ENCODE measurements at regions not wholly inside any gene's neighbourhood (a gene's known extent, or its start where the extent isn't known, plus 50 kb on each side); places are given as distances from the start of the nearest gene placed in this dataset.

DNA sequence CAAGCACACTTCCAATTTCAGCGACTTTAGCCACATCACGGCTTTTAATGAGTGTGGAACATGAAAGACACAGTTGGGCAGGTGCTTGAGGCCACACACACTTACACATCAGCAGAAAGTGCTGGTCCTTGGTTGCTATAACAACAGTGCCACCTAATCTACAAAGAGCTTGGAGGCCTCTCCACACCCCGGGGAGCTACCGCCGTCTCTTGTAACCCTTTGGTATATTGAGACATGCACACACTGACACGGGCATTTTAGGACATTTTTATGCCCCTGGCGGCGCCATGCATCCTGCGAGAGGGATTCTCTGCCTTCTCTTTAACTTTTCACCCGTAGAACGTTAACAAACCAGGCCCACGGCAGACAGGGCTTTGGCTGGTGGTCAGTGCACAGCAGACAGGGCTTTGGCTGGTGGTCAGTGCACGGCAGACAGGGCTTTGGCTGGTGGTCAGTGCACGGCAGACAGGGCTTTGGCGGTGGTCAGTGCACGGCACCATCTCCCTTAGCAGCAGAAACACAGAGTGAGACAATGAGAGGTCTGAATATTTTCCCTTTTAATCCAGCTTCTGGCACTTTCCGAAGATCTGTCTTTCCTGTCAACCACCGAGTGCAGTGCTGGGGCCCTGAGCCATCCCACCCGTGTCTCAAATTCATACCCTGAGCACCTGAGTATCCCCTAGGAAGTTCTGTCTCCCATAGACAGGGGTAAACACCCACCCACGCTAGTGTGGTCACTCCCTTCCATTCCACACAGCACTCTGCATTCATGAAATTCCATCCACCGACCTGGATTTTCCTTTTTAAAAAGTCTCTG is 116.6 kb upstream of the RPS6KA2 start:
- Histone ChIP-seq H3K27ac (no peak overlapping the region), H3K4me3 (no peak overlapping the region), H3K36me3 (no peaks in the 10 kb centered on the region), H3K9me3 (no peaks in the 10 kb centered on the region), H3K27me3 (no peaks in the 10 kb centered on the region), H3K4me1 (no peaks in the 10 kb centered on the region)
- no peak for DNase-seq (ENCODE audit: low spot score)
- TF ChIP-seq, protein P1, sequence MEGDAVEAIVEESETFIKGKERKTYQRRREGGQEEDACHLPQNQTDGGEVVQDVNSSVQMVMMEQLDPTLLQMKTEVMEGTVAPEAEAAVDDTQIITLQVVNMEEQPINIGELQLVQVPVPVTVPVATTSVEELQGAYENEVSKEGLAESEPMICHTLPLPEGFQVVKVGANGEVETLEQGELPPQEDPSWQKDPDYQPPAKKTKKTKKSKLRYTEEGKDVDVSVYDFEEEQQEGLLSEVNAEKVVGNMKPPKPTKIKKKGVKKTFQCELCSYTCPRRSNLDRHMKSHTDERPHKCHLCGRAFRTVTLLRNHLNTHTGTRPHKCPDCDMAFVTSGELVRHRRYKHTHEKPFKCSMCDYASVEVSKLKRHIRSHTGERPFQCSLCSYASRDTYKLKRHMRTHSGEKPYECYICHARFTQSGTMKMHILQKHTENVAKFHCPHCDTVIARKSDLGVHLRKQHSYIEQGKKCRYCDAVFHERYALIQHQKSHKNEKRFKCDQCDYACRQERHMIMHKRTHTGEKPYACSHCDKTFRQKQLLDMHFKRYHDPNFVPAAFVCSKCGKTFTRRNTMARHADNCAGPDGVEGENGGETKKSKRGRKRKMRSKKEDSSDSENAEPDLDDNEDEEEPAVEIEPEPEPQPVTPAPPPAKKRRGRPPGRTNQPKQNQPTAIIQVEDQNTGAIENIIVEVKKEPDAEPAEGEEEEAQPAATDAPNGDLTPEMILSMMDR (IDR thresholded peaks at IDR 0.05): no peak

DNA sequence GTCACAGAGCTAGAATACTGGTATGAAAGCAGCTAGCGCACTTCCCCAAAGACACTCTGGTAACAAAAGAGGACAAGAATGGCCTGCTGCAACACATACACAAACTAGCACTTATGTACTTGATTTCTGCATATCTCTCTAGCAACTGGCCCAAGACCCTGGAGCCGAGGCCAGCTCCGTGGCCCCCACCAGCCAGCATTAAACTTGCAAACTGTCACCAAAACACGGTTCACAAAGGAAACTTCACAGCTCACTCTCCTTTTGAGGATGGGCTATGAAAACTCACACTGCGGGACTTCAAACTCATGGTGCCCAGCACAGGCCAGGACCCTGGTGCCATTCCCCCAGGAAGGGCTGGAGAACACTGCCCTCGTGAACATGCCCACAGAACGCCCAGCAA is 115.9 kb upstream of the RPS6KA2 start:
- no peaks in the 10 kb centered on the region for H3K4me1 ChIP-seq
- TF ChIP-seq, protein P1 (IDR thresholded peaks at IDR 0.05): no peak
- no peak overlapping the region for H3K4me3 ChIP-seq

DNA sequence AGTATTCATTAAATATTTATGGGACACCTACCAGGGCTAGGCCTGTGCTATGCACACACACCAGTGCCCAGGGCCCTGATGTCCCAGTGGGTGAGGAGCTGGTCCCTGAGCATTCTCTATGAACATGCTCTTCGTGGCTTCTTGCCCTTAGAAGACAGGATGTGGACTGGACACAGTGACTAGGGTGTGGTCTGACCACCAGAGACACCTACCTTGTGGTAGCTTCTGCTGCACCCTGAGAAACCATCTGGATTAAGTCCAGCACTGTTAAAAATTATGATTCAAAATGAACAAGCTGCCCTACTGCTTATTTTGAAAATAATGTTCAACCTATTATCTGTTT is 112.9 kb upstream of the RPS6KA2 start:
- H3K27me3 ChIP-seq: no peaks in the 10 kb centered on the region
- TF ChIP-seq, protein P1 (IDR thresholded peaks at IDR 0.05): no peak
- no peak for DNase-seq (ENCODE audit: low spot score)
- no peak overlapping the region for H3K27ac ChIP-seq
- H3K9me3 ChIP-seq: no peaks in the 10 kb centered on the region
- H3K36me3 ChIP-seq: no peaks in the 10 kb centered on the region
- no peak overlapping the region for H3K4me3 ChIP-seq
- no peaks in the 10 kb centered on the region for H3K4me1 ChIP-seq

More for the DNA sequence above, 115.9 kb upstream of the RPS6KA2 start:
- H3K36me3 ChIP-seq: no peaks in the 10 kb centered on the region
- no peaks in the 10 kb centered on the region for H3K27me3 ChIP-seq
- no peak for DNase-seq (ENCODE audit: low spot score)
- H3K9me3 ChIP-seq: no peaks in the 10 kb centered on the region
- H3K27ac ChIP-seq: no peak overlapping the region

DNA sequence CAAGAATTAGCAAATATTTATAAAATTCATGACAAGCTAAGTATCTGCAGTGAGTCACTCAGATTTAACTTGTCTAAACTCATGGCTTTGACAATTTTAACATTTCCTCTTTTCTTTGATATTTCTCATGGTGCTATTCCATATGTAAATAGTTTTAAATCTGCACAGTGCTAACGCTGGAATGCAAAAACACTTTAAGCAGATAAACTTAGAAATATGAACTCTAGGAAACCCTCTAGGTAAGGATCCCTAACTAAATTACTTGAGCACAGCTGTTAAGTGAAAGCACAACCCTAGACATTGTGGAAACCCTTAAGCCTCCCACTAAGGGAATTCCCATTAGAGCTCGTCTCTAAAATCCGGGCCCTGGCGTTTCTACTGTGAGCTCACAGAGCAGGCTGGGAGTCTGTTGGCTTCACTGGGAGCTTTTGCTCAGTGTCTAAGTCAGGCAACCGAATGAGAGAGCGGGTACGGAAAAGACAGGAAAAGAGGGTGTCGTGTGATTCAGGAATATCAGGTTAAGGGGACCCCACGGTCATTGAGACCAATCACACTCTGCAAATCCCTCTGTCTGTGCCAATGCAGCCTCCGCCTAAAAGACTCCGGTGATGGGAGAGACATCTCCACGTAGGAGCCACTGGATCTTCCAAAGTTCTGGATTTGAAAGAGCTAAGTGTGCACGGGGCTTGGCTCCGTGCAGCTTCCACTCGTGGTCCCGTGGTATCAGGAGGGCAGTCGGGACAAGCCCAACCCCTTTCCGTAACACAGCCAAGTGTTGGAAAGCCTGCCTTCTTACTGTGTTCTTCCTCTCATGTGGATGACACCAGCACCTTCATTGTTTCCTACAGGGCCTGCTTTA is 112.3 kb upstream of the RPS6KA2 start:
- no peak for DNase-seq (ENCODE audit: low spot score)
- Histone ChIP-seq H3K9me3 (no peaks in the 10 kb centered on the region), H3K36me3 (no peaks in the 10 kb centered on the region), H3K27ac (no peak overlapping the region), H3K4me3 (no peak overlapping the region), H3K4me1 (no peaks in the 10 kb centered on the region), H3K27me3 (no peaks in the 10 kb centered on the region)
- TF ChIP-seq, protein P1 (IDR thresholded peaks at IDR 0.05): no peak

DNA sequence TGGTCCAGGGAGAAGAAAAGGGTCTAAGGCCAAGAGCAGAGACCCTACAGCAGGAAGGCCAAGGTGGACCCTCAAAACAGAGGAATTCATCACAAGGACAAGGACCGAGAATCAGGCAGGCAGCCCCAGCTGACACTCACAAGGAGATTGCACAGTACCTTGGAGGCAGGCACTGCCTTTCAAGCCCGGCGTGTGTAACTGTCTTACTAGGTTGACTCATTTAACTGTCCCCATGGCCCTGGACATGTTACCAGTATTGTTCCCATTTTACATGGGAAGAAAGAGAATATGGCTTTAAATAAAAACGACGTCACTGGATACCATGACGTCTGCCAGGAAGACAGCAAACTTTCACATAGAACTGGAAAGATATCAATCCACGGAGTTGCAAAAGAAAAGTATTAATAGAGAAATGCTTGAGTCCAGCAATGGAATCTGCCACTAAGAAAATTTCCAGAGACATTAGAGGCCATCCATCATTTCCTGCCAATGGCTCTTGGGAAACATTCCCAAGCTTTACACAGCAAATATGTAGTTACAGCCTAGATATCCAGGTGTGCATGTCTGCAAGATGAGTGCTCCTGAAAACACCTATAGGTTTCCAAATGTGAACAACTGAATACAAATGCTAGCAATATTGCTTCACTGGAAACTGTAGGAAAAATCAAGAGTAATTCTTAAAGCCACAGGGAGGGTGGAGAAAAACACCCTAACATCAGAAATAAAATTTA is 111.5 kb upstream of the RPS6KA2 start:
- H3K27ac ChIP-seq: no peak overlapping the region
- no peaks in the 10 kb centered on the region for H3K4me1 ChIP-seq
- H3K4me3 ChIP-seq: no peak overlapping the region
- TF ChIP-seq, protein P1 (IDR thresholded peaks at IDR 0.05): no peak
- H3K27me3 ChIP-seq: no peaks in the 10 kb centered on the region
- H3K9me3 ChIP-seq: no peaks in the 10 kb centered on the region
- DNase-seq (ENCODE audit: low spot score): no peak
- H3K36me3 ChIP-seq: no peaks in the 10 kb centered on the region

All from right atrium auricular region (tissue), 2 donors.